ENCODE measurements at regions not wholly inside any gene's neighbourhood (a gene's known extent, or its start where the extent isn't known, plus 50 kb on each side); places are given as distances from the start of the nearest gene placed in this dataset.

GRCh38 chr16:51759329-51759728 lies 608.3 kb upstream of the SALL1 start:
- H3K4me1 Mint-ChIP-seq (ENCODE audit: low read depth, unreplicated experiment), result peaks cover 11% of the 10 kb centered on the region
- no peak for DNase-seq
- no TSS peak for BruUV-seq (replicated peaks)
- peaks cover 58% of the 10 kb centered on the region for H3K27me3 Mint-ChIP-seq (ENCODE audit: unreplicated experiment)
- H3K4me3 Mint-ChIP-seq (ENCODE audit: low read depth, unreplicated experiment), result no peak overlapping the region
- intact Hi-C loops (cut with micrococcal nuclease; ENCODE audit: unreplicated experiment), result no loop called here
- H3K36me3 Mint-ChIP-seq (ENCODE audit: insufficient read depth, unreplicated experiment), result no peaks in the 10 kb centered on the region
- TF ChIP-seq CTCF (IDR thresholded peaks at IDR 0.05; ENCODE audit: unreplicated experiment), result no peak
- no peaks in the 10 kb centered on the region for H3K9me3 Mint-ChIP-seq (ENCODE audit: low read depth, unreplicated experiment)
- no peak overlapping the region for H3K27ac Mint-ChIP-seq (ENCODE audit: unreplicated experiment)
- CTCF ChIA-PET, result no interaction called here

- no peak for DNase-seq
- Mint-ChIP-seq H3K27ac (ENCODE audit: unreplicated experiment) (no peak overlapping the region), H3K4me1 (ENCODE audit: low read depth, unreplicated experiment) (peaks cover 11% of the 10 kb centered on the region), H3K4me3 (ENCODE audit: low read depth, unreplicated experiment) (no peak overlapping the region), H3K36me3 (ENCODE audit: insufficient read depth, unreplicated experiment) (no peaks in the 10 kb centered on the region), H3K9me3 (ENCODE audit: low read depth, unreplicated experiment) (no peaks in the 10 kb centered on the region), H3K27me3 (ENCODE audit: unreplicated experiment) (peaks cover 65% of the 10 kb centered on the region)
- intact Hi-C loops (cut with micrococcal nuclease; ENCODE audit: unreplicated experiment), result no loop called here
- BruUV-seq (replicated peaks), result no TSS peak
- CTCF ChIA-PET, result interaction anchor here (0.9 to 1.8 kb wide), 2 partner anchors 11 to 167 kb away, joined by 4 to 7 read pairs; no protein-coding TSS in a partner anchor
- no peak for TF ChIP-seq CTCF (IDR thresholded peaks at IDR 0.05; ENCODE audit: unreplicated experiment)
Observed at GRCh38 chr16:51757921-51758479, 606.9 kb upstream of the SALL1 start.

GRCh38 chr16:51757505-51757904 lies 606.4 kb upstream of the SALL1 start:
- no peak overlapping the region for H3K4me3 Mint-ChIP-seq (ENCODE audit: low read depth, unreplicated experiment)
- DNase-seq, result no peak
- BruUV-seq (replicated peaks), result no TSS peak
- peaks cover 65% of the 10 kb centered on the region for H3K27me3 Mint-ChIP-seq (ENCODE audit: unreplicated experiment)
- intact Hi-C loops (cut with micrococcal nuclease; ENCODE audit: unreplicated experiment), result no loop called here
- CTCF ChIA-PET, result interaction anchor here (0.9 to 1.8 kb wide), 3 partner anchors 10 to 951 kb away, joined by 3 to 7 read pairs (median 4); no protein-coding TSS in a partner anchor
- no peaks in the 10 kb centered on the region for H3K9me3 Mint-ChIP-seq (ENCODE audit: low read depth, unreplicated experiment)
- H3K4me1 Mint-ChIP-seq (ENCODE audit: low read depth, unreplicated experiment), result peaks cover 9% of the 10 kb centered on the region
- no peak overlapping the region for H3K27ac Mint-ChIP-seq (ENCODE audit: unreplicated experiment)
- TF ChIP-seq CTCF (IDR thresholded peaks at IDR 0.05; ENCODE audit: unreplicated experiment), result no peak
- H3K36me3 Mint-ChIP-seq (ENCODE audit: insufficient read depth, unreplicated experiment), result no peaks in the 10 kb centered on the region

- Mint-ChIP-seq H3K4me3 (ENCODE audit: low read depth, unreplicated experiment) (no peak overlapping the region), H3K27me3 (ENCODE audit: unreplicated experiment) (peaks cover 65% of the 10 kb centered on the region), H3K36me3 (ENCODE audit: insufficient read depth, unreplicated experiment) (no peaks in the 10 kb centered on the region), H3K27ac (ENCODE audit: unreplicated experiment) (no peak overlapping the region), H3K4me1 (ENCODE audit: low read depth, unreplicated experiment) (peaks cover 5% of the 10 kb centered on the region), H3K9me3 (ENCODE audit: low read depth, unreplicated experiment) (no peaks in the 10 kb centered on the region)
- no peak for DNase-seq
- CTCF ChIA-PET, result interaction anchor here (0.9 to 1.8 kb wide), 3 partner anchors 10 to 950 kb away, joined by 3 to 7 read pairs (median 4); no protein-coding TSS in a partner anchor
- BruUV-seq (replicated peaks), result no TSS peak
- no peak for TF ChIP-seq CTCF (IDR thresholded peaks at IDR 0.05; ENCODE audit: unreplicated experiment)
- intact Hi-C loops (cut with micrococcal nuclease; ENCODE audit: unreplicated experiment), result no loop called here
Observed at GRCh38 chr16:51757124-51757470, 606.0 kb upstream of the SALL1 start.

Measured in Calu3 (cell line).